ENCODE measurements at regions not wholly inside any gene's neighbourhood (a gene's known extent, or its start where the extent isn't known, plus 50 kb on each side); places are given as distances from the start of the nearest gene placed in this dataset.
"Not testable (repeated sequence)": the region's sequence is repeated elsewhere in the genome, so short reads cannot be mapped to it uniquely, and the experiment has no call there.

GRCh38 chrX:144738246-144738645, 509.1 kb upstream of the SPANXN1 start:
- no peak overlapping the region for H3K4me3 ChIP-seq (ENCODE audit: control insufficient read depth, low read depth, low read length)
- TF ChIP-seq, protein P1, sequence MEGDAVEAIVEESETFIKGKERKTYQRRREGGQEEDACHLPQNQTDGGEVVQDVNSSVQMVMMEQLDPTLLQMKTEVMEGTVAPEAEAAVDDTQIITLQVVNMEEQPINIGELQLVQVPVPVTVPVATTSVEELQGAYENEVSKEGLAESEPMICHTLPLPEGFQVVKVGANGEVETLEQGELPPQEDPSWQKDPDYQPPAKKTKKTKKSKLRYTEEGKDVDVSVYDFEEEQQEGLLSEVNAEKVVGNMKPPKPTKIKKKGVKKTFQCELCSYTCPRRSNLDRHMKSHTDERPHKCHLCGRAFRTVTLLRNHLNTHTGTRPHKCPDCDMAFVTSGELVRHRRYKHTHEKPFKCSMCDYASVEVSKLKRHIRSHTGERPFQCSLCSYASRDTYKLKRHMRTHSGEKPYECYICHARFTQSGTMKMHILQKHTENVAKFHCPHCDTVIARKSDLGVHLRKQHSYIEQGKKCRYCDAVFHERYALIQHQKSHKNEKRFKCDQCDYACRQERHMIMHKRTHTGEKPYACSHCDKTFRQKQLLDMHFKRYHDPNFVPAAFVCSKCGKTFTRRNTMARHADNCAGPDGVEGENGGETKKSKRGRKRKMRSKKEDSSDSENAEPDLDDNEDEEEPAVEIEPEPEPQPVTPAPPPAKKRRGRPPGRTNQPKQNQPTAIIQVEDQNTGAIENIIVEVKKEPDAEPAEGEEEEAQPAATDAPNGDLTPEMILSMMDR (IDR thresholded peaks at IDR 0.05; ENCODE audit: control insufficient read depth, insufficient read depth, low read depth, low read length, missing control alignments): no peak
- DNase-seq (ENCODE audit: low read depth): no peak

- DNase-seq (ENCODE audit: low read depth): no peak
- H3K4me3 ChIP-seq (ENCODE audit: control insufficient read depth, low read depth, low read length): no peak overlapping the region
- TF ChIP-seq, protein P1 (IDR thresholded peaks at IDR 0.05; ENCODE audit: control insufficient read depth, insufficient read depth, low read depth, low read length, missing control alignments): no peak
These were observed 478.8 kb upstream of the SPANXN1 start for GRCh38 chrX:144768540-144768939.

GRCh38 chrX:144783528-144783927, 463.8 kb upstream of the SPANXN1 start:
- H3K4me3 ChIP-seq (ENCODE audit: control insufficient read depth, low read depth, low read length); DNase-seq (ENCODE audit: low read depth): not testable (repeated sequence)

- TF ChIP-seq, protein P1 (IDR thresholded peaks at IDR 0.05; ENCODE audit: control insufficient read depth, insufficient read depth, low read depth, low read length, missing control alignments): no peak
- no peak overlapping the region for H3K4me3 ChIP-seq (ENCODE audit: control insufficient read depth, low read depth, low read length)
- DNase-seq (ENCODE audit: low read depth): no peak
These were observed 457.2 kb upstream of the SPANXN1 start for GRCh38 chrX:144790148-144790547.

DNA sequence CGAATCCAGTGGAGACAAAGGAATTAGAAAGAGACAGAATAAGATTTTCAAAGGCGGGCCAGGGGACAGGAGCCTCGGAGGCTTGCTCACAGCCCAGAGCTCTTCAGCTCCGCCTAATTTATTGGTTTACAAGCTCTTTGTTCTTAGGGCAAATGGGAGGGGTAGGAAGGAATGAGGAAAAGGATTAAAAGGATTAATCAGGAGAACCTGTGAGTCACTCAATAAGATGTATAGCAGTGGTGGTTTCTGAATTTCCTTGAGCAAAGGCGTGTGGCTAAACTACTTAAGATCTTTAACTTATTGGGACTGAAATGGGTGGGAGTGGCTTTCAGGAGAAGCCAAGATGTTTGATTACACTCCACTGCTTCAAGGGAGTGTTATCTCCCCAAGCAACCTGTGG, 456.0 kb upstream of the SPANXN1 start:
- H3K4me3 ChIP-seq (ENCODE audit: control insufficient read depth, low read depth, low read length): no peak overlapping the region
- TF ChIP-seq, protein P1 (IDR thresholded peaks at IDR 0.05; ENCODE audit: control insufficient read depth, insufficient read depth, low read depth, low read length, missing control alignments): no peak
- DNase-seq (ENCODE audit: low read depth): no peak

- no peak overlapping the region for H3K4me3 ChIP-seq (ENCODE audit: control insufficient read depth, low read depth, low read length)
- TF ChIP-seq, protein P1 (IDR thresholded peaks at IDR 0.05; ENCODE audit: control insufficient read depth, insufficient read depth, low read depth, low read length, missing control alignments): no peak
- no peak for DNase-seq (ENCODE audit: low read depth)
These were observed 448.3 kb upstream of the SPANXN1 start for GRCh38 chrX:144798972-144799371.

- peak; percentile 8 for DNase-seq (ENCODE audit: low read depth)
- TF ChIP-seq, protein P1 (IDR thresholded peaks at IDR 0.05; ENCODE audit: control insufficient read depth, insufficient read depth, low read depth, low read length, missing control alignments): no peak
- no peak overlapping the region for H3K4me3 ChIP-seq (ENCODE audit: control insufficient read depth, low read depth, low read length)
These were observed 445.5 kb upstream of the SPANXN1 start for GRCh38 chrX:144801786-144802185.

Data from AG09309 (cell line).